Stimulated activated CD4-positive, alpha-beta T cell treated with anti-CD3 and anti-CD28 coated beads, Interleukin-2, amount 100 ng/mL, for 24 hours (primary cell): ENCODE measurements at regions not wholly inside any gene's neighbourhood (a gene's known extent, or its start where the extent isn't known, plus 50 kb on each side); places are given as distances from the start of the nearest gene placed in this dataset.
"Not testable (repeated sequence)": the region's sequence is repeated elsewhere in the genome, so short reads cannot be mapped to it uniquely, and the experiment has no call there.

Experiments
- DNase-seq, 2 donors: peaks; one replicate each; pipeline ENCODE4 v3.0.0-alpha.2; 2020

DNA sequence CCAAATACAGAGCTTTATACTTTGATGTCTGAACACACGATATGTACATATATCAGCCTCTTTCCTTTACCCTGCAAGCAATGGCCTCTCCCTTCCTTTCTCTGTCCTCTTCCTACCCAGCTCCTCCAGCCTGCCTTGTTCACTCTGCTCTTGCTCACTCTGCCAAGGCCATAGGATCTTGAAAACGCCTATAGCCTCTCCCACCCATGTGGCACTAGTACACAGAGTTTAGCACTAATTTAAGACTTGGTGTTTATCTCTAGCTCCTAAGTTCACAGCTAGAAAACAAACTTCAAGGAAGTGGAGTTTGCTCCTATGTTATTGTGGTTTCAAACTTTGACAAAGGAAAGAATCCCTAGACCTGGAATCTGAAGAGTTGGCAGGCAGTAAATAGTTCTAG lies 225.0 kb upstream of the RUNX1 start:
- DNase-seq: no peak

DNA sequence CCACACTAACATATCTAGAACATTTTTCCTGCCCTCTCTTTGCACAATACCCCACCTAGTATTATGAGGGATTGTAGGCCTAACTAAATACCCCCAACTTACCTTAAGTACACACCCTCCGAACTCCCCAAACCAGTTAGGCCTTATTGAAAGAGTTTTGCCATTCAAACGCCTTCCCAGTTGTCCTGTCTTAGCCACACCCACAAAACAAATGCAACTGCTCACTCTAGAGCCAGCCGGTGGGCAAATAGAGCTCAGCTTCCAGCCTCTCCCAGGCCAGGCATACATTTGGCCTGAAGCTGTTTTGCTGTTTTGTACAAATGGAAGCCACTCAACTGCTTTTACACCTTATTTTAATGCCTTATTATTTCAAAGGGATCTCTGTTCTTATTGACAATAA lies 224.2 kb upstream of the RUNX1 start:
- DNase-seq: no peak

DNA sequence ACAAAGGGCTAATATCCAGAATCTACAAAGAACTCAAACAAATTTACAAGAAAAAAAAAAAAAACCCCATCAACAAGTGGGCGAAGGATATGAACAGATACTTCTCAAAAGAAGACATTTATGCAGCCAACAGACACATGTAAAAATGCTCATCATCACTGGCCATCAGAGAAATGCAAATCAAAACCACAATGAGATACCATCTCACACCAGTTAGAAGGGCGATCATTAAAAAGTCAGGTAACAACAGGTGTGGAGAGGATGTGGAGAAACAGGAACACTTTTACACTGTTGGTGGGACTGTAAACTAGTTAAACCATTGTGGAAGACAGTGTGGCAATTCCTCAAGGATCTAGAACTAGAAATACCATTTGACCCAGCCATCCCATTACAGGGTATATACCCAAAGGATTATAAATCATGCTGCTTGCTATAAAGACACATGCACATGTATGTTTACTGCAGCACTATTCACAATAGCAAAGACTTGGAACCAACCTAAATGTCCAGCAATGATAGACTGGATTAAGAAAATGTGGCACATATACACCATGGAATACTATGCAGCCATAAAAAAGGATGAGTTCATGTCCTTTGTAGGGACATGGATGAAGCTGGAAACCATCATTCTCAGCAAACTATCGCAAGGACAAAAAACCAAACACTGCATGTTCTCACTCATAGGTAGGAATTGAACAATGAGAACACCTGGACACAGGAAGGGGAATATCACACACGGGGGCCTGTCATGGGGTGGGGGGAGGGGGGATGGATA lies 222.4 kb upstream of the RUNX1 start:
- DNase-seq: not testable (repeated sequence)

DNA sequence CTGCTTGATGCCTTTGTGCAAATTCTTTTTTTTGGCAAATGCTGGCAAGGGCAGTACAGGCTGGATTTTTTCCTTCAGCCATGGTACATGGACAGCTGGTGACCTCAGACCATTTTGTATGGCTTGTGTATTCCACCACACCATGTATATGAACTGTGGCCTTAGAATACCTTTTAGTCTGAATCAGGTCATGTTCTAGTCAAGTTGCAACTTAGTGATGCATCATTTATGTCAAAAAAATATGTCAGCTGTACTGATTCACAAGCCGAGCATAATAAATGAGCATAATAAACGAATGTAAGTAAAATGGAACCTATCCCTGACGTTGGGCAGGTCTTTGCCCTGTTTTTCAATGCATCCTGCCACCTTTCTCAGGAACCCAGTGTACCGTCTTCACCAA lies 219.7 kb upstream of the RUNX1 start:
- DNase-seq: no peak

DNA sequence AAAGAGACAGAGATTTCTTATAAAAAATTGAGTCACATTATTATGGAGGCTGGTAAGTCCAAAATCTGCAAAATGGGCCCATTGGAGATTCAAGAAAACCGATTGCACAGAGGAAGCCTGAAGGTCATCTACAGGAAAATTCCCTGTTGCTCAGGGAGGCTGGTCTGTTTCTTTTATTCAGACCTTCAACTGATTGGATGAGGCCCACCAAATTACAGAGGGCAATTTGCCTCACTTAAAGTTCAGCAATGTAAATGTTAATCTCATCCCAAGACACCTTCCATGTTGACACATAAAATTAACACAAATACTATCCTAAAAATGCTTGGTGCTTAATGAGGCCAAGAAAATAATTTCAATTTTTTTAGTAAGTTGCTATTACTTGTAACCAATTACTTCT lies 219.2 kb upstream of the RUNX1 start:
- DNase-seq: no peak

DNA sequence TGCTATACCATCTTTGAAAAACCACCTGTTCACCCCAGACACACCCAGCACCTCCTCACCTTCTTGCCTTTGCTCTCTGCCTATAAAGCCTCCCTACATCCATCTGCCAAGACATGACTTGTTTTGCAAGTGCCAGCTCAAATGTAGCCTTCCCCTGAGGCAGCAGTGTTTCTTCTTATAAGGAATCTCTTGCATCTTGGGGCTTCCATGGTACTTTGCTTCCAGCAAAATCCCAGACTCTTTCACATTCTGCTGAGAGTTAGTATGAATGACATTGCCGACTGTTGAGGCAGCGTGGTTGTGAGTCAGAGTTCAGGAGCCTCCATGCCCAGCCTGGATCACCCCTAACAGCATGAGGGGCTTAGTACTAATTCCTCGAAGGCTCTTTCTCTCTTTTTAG lies 217.4 kb upstream of the RUNX1 start:
- no peak for DNase-seq

DNA sequence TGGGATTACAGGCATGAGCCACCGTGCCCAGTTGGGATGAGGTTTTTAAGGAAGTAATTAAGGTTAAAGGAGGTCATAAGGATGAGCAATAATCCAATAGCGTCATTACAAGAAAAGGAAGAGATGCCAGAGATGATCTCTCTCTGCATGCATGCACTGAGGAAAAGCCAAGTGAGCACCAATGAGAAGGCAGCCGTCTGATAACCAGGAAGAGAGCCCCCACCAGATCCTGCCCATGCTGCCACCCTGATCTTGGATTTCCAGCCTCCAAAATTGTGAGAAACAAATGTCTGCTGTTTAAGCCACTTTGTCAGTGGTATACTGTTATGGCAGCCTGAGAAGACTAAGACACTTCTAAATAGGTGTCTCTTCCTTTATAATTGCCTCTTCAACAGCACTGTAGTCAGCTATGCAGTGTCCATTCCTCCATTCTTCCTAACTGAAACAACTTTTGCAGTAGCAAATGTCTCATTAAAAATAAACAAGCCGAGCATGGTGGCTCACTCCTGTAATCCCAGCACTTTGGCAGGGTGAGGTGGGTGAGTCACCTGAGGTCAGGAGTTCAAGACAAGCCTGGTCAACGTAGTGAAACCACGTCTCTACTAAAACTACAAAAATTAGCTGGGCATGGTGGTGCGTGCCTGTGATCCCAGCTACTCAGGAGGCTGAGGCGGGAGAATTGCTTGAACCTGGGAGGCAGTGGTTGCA lies 216.2 kb upstream of the RUNX1 start:
- DNase-seq: no peak

DNA sequence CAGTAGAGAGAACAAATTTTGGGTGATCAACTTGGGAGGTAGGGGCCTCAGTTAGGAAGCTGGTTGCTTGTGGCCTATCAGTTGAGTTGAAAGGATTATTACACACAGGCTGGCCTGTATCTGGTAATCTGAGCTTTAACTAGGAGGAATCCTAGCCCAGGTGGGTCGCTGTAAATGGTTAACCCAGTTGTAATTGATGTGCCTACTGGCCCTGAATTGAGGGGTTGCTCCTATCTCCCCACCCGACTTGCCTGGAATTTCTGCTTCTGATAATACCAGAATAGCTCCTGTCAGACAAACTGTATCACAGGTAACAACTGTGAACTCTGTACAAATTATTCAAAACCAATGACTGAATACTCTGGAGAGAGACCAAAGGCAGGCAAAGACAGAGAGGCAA lies 210.4 kb upstream of the RUNX1 start:
- no peak for DNase-seq

DNA sequence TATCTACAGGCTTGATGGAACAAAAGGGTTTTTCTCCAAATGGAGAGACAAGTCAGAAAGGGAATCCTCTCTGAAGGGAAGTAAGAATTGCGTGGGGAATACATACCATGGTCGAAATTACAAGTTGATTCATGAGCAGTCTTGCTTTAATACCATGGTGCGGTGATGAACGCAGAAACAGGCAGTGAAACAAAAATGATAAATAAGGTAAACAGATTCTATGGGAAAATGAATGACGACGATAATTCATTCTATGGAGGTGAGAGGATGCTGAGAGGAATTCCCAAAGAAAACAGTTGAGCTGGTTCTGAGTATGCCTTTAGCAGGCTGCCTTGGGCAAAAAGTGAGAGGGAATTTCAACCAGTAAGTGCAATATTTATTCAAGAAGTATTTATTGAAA lies 209.4 kb upstream of the RUNX1 start:
- DNase-seq: no peak

DNA sequence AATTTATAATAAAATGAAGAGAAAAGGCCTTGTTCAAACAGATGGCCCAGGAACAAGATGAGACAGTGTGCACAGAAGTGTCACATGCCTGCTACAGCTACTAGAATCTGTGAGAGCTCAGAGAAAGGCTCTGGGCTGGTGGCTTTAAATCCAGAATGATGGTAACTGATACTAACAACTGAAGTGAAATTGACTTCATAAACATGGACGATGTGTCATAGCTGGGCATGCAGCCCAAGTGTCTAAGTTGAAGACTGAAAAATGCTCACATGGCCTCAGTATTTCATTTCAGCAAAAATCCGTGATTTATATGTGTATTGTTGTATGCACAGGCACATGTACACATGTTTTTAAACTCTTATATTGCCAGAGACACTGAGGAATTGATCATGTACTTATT lies 208.3 kb upstream of the RUNX1 start:
- DNase-seq: no peak

DNA sequence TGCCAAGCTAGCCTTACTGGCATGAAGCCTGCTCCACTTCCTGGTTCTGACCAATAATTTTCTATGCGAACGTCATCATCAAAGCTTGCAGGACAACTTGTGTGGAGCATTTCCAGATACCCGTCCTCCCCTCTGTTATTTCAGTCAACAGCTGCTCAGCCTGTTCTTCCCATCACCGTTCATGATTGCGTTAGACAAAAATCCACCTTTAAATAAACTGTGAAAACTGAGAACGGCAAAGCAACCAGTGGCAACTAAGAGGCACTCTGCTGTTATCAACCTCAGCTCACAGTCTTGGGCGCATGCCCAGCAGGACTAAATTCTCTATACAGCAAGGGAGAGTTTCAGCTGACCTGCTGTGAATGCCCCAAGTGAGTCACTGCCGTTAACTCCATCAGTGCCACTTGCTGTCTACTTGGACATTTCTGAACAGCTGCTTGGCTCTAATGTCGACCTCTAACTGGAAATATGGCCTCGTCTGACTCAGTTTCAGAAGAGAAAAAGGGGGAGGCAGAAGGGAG lies 207.4 kb upstream of the RUNX1 start:
- DNase-seq: no peak

DNA sequence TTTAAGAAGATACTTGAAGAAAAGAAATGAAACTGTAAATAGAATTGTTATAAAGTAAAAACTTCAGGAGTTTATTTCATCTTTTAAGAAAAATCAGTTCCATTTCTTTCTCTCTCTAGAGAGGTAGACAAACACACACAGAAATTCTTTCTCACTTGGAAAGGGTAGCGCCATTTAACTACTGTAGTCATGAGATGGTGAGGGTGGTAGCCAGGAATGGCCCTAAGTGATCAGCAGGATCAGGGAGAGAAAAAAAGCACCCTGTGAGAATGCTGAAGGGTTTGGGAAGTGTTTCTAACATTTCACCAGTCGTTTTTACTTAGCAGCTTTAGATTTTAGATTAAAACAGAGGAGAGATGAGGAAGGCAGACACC lies 205.7 kb upstream of the RUNX1 start:
- no peak for DNase-seq

DNA sequence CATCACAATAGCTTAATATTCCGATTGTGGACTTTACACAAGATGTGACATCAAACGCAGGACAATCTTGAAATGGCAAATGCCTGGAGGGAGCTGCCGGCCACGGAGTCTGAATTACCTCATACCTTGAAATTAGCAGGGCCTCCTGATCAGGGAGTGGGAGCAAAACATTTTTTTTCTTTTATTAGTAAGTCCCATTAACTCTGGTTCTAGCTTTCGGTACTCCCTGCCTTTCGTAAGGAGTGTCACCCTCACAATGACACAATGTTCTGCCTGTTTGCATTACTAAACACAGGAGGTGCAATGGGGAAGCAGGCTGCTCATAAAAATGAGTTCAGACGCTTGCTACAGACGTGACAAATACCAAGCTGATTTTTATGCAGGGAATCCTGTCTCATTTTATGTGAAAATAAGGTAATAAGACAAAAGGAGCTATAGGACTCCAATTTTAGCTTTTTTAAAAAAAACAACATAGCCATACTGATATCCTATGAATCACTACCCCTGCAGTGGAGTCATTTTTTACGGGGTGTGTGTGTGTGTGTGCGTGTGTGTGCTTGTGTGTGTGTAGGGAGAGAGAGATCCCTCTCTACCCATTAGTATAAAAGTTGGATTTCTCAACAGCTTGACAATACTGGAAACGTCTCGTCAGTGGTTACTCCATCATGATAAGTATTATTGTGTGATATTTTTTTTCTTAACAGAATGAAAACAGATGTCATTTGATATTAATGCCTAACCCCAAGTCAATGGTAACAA lies 205.1 kb upstream of the RUNX1 start:
- DNase-seq: no peak

DNA sequence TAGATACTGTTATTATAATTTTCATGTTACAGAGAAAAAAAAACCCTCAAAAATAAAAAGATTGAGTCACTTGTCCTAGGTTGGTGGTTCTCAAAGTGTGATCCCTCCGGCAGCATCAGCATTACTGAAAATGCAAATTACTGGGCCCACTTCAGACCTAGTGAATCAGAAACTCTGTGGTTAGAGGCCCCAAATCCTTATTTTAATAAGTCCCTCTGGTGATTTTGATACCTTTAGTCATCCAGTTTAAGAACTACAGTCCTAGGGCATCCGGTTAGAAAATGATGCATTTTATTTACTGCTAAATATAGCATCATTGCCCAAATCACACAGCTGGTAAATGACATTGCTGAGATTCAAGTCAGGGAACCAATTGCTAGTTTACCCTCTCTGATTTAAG lies 203.7 kb upstream of the RUNX1 start:
- peak; percentile 13 to 31 for DNase-seq

DNA sequence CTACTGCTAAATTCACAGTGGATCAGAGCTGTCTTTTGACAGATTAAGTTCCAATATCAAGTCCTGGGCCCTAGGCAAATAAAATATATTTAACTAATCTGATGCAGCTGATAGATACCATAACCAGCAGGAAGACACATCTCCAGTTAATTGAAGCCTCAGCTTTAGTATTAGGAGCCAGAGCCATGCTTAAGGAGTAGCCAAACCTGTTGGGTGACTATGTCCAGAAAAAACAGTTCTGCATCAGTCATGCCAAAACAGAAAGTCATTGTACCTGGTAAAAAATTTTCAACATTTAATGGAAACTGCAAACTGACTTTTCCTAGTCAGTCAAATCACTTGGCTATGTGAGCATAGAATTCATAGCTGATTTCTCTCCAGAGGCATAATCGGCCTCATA lies 200.5 kb upstream of the RUNX1 start:
- DNase-seq: no peak

DNA sequence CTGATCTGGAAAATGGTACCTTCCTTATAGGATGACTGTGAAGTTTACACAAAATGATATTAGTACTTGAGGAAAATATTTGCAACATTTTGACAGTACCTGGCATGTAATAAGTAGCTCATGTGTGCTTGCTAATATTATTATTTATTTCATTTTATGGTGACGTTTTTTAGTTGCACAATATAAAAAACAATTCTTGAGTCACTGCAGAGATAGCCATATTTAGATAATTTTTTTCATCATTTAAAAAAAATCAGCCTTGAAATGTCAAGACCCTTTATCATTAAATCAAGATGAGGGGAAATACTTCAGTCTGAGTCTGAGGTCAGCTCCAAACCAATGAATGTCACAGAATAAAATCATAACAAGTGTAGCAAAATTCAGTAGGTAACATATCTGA lies 196.8 kb upstream of the RUNX1 start:
- no peak for DNase-seq

DNA sequence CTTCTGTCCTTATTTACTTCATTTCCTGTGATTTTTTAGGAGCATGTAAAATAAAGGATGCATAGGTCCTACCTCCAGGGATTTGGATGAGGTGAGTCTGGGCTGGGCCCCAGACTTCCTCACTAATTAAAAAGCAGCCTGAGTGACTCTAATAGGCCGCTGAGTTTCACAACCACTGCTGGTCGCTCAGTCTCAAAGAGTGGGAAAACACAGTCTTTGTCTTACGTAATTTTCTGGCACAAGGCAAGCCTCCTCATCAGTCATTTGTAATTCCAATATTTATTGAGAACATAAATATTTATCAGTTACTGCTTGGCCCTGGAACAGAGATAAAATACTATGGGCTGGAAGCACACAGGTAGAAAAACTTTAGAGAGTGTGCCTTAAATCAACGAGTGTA lies 195.4 kb upstream of the RUNX1 start:
- no peak for DNase-seq

DNA sequence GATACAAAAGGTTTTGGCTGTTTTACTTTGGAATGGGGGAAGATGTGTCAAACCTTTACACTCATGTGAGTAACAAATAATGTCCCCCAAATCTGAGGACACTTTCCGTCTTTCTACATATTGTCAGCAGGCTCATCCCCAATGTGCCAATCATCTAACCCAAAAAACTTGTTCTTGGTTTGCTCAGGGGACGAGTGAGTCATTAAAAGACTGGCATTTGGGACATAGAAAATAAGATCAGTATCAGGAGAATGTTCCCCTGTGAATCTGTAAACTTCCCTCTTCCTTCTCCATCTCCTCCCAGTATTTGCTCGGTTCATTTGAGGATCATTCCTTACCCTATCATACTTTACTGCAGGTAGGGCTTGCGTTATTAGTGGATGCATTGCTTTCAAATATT lies 194.1 kb upstream of the RUNX1 start:
- no peak for DNase-seq

DNA sequence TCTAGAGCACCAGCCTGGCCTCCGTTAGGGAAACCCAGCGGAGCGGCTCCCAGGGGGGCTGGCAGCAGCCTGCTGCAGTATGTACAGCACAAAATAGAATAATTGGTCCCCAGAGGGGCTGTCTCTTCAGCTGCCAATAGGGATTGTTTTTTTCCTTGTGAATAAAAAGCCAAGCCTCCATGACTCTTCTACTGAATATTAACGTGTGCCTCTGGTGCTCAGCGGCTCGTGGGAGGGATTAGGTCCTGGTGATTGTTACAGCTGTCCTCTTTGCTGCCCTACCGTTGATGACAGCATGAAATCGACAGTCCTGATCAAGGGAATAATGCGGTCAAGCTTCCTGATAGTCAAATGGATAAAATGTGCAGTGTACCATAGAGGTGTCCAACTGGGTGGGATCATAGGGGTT lies 190.7 kb upstream of the RUNX1 start:
- DNase-seq: no peak

DNA sequence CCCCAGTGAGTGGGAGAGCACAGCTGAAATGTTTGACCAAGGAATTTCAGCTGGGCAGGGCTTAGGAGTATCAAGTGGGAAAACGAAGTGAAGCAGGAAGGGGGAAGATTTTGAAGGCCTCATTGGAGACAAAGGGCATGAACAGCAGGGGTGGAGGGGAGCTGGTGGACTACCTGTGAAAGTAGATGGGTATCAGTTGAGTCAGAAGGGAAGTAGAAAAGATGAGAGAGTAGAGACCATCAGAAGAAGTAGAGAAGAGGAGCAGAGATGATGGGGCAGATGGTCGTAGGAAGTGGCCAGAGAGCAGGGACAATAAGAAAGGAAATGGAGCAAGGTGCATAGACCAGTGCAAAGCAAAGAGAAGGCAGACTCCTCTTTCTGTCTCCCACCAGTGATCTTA lies 189.0 kb upstream of the RUNX1 start:
- DNase-seq: no peak

DNA sequence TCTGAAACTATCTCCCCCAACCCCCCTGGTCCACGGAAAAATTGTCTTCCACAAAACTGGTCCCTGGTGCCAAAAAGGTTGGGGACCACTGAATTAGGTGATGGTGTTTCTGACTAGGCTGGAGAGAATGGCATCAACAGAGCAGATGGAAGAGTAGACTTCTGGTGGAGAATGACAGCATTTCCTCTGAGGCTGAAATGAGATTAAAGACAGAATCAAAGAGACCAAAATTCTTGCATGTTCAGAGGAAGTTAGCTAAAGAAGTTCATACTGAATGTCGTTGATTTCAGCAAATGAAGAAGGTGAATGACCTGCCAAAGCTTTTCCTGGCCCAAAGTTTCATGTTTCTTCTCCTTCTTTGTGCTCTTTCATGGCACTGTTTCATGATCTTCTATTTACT lies 188.2 kb upstream of the RUNX1 start:
- DNase-seq: no peak

DNA sequence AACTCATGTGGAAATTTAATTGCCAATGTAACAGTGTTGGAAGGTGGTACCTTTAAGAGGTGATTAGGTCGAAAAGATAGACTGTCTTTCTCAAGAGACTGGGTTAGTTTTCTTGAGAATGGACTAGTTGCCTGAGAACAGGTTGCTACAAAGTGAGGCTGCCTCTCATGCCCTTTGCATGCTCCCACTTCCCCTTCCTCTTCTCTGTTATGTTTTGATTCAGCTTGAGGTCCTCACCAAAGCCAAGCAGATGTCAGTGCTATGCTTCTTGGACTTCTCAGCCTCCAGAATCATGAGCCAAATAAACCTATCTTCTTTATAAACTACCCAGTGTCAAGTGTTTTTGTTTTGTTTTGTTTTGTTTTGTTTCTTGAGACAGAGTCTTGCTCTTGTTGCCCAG lies 187.0 kb upstream of the RUNX1 start:
- no peak for DNase-seq

DNA sequence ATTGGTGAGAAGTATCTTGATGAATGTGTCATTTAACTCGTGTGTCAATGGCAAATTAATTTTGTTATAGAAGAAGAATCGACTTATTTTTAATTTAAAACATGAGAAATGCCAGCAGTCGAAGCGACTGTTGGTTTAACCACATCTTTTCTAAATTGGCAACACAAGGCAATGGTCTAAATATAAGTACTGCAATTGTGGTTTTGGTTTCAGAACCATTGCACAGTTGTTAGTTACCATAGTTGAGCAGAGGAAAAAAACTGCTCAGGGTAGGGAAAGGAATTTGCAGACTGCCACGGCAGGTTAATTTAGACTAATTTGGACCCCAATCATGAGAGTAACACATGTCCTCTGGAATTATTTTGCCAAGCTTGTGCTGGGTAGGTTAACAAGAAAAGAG lies 185.6 kb upstream of the RUNX1 start:
- DNase-seq: no peak

DNA sequence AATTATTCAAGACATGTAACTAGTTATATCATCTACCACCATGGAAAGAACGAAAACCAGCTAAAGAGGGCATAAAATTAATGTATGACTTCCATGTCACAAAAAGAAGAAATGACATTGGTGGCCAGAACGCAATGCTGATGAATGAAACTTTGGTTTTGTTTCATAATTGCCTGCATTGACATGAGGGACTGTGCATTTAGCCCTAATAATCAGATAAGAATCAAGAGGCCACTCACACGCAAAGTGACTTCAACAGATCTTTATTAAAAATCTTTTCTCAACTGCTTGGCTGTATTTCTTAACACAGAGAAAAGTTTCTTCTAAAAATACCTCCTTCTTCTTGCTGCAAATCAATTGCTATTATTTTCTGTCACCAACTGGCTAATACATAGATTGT lies 184.7 kb upstream of the RUNX1 start:
- DNase-seq: no peak
